PFSK-1 (cell line): ENCODE measurements at regions not wholly inside any gene's neighbourhood (a gene's known extent, or its start where the extent isn't known, plus 50 kb on each side); places are given as distances from the start of the nearest gene placed in this dataset.

Experiments used
- POLR2AphosphoS5 ChIP-seq: IDR thresholded peaks from 2 replicates; pipeline ENCODE4 v1.6.1; 2012; ENCODE audit warnings: low read depth, mild to moderate bottlenecking, control low read depth, low read length, moderate library complexity
- REST ChIP-seq, 2 experiments: IDR thresholded peaks; 2 replicates each; pipeline versions ENCODE4 v1.6.1 to v1.8.0; 2011 to 2012; ENCODE audit warnings: low read depth in 2 of 2, low read length in 2 of 2, control low read depth in 1 of 2, inconsistent platforms in 1 of 2, mild to moderate bottlenecking in 1 of 2, moderate library complexity in 1 of 2; ENCODE audit not compliant: insufficient read depth in 1 of 2
- TAF1 ChIP-seq: IDR thresholded peaks from 2 replicates; pipeline ENCODE4 v1.6.1; 2012; ENCODE audit warnings: low read length, control low read depth, borderline replicate concordance; ENCODE audit not compliant: insufficient read depth

GRCh38 chr16:9536905-9537304, 445.5 kb downstream of the HAPSTR1 start:
- TF ChIP-seq TAF1 (no peak), REST (IDR thresholded peaks at IDR 0.05; ENCODE audit: insufficient read depth in 1 of 2, low read depth in 2 of 2, low read length in 2 of 2) (no peak), POLR2AphosphoS5 (no peak)
